ENCODE measurements at regions not wholly inside any gene's neighbourhood (a gene's known extent, or its start where the extent isn't known, plus 50 kb on each side); places are given as distances from the start of the nearest gene placed in this dataset.

GRCh38 chr10:128265596-128265995 lies 139.4 kb upstream of the MKI67 start:
- TF ChIP-seq CTCF (IDR thresholded peaks at IDR 0.05; ENCODE audit: low read depth, low read length, poor library complexity, severe bottlenecking), result no peak
- TF ChIP-seq EZH2phosphoT487 (IDR thresholded peaks at IDR 0.05; ENCODE audit: borderline replicate concordance, low read length), result no peak

Data from DOHH2 (cell line).